Sigmoid colon (tissue), 6 donors: ENCODE measurements at regions not wholly inside any gene's neighbourhood (a gene's known extent, or its start where the extent isn't known, plus 50 kb on each side); places are given as distances from the start of the nearest gene placed in this dataset.

Experiments used
- DNase-seq: peaks from one replicate; pipeline ENCODE4 v3.0.0-alpha.2; 2019
- H3K27ac ChIP-seq, 4 donors: fragments of 200-600 bp; sonication (generic); one replicate each; pipeline ENCODE4 v1.5.1; 2016 to 2019; ENCODE audit warnings: mild to moderate bottlenecking in 1 of 4
- H3K27me3 ChIP-seq, 3 donors: fragments of 200-600 bp; sonication (generic); one replicate each; pipeline ENCODE4 v1.5.1; 2019; ENCODE audit warnings: mild to moderate bottlenecking in 1 of 3
- H3K36me3 ChIP-seq, 4 donors: fragments of 200-600 bp; sonication (generic); one replicate each; pipeline ENCODE4 v1.5.1; 2016 to 2019
- H3K4me1 ChIP-seq, 4 donors: fragments of 200-600 bp; sonication (generic); one replicate each; pipeline ENCODE4 v1.5.1; 2017 to 2019
- H3K4me3 ChIP-seq, 4 donors: fragments of 200-600 bp; sonication (generic); one replicate each; pipeline ENCODE4 v1.5.1; 2017 to 2019; ENCODE audit warnings: mild to moderate bottlenecking in 2 of 4, moderate library complexity in 1 of 4
- H3K9me3 ChIP-seq, 4 donors: fragments of 200-600 bp in 3 of 4; sonication (generic) in 3 of 4; one replicate each; pipeline versions ENCODE4 v1.5.1 to v1.6.1; 2013 to 2019
- EP300 ChIP-seq, 4 donors: sonication (generic); formaldehyde crosslinking; IDR thresholded peaks; one replicate each; pipeline ENCODE4 v1.6.1; 2017; ENCODE audit warnings: antibody characterized with exemption in 4 of 4
- POLR2A ChIP-seq, 2 donors: fragments of 450-650 bp; IDR thresholded peaks; one replicate each; pipeline ENCODE4 v1.6.1; 2016; ENCODE audit warnings: antibody characterized with exemption in 2 of 2, mild to moderate bottlenecking in 2 of 2, moderate library complexity in 2 of 2
- POLR2AphosphoS5 ChIP-seq, 4 donors: sonication (generic); formaldehyde crosslinking; IDR thresholded peaks; one replicate each; pipeline ENCODE4 v1.6.1; 2017; ENCODE audit warnings: antibody characterized with exemption in 4 of 4
- WGBS, 2 donors: extraction: QIAGEN DNeasy Blood & Tissue Kit; methylation state at CpG; one replicate each; pipeline ENCODE4 v1.1.7; 2013; 5-methylcytosine and 5-hydroxymethylcytosine counted together
- intact Hi-C: fragments of 100-400 bp; cut with DNase I; formaldehyde crosslinking; loops from one replicate; pipeline ENCODE4 v1.15.1; 2023
- TF ChIP-seq, protein P1 (sequence below), 4 experiments: fragments of 450-650 bp in 3 of 4; fragments of 200-600 bp in 1 of 4; IDR thresholded peaks; one replicate each; pipeline ENCODE4 v1.5.1; 2016 to 2019; ENCODE audit warnings: antibody characterized with exemption in 4 of 4, mild to moderate bottlenecking in 3 of 4, moderate library complexity in 2 of 4
- donor health status: healthy with polysubstance abuse.
- donor health status: healthy.

DNA sequence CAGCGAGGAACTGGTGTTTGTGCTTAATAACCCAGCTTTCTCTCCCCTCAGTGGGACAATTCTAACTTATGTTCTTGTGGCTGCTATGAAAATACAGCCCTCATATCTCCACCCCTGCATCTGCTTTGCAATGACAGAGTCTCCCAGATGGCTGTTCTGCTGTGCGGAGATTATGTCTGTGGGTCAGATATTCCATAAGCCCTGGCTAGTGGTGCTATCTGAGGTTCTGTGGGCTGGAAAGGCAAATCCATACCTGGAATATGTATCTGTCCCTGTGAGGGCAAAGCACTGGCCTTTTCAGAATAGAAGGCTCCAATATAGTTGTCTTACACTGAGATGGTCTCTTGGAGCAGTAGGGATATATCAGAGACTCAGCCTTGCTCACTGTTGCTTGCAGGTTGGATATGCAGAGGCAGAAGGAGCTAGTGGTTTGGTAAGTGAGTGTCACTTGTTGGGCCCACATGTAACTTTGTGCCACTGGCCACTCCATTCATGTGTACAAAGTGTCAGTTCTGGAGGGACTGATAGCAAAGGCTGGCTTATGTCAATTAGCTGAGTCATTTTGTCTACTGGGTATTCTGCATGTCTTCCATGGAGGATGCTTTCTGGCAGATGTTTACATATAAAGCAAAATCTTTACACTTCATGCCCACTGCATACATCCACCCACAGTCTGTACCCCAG is 246.6 kb downstream of the FAM76B start:
- WGBS, 2 donors: 93 to 95% methylated on average over 2 of the region's 2 CpGs
- H3K9me3 ChIP-seq: no peaks in the 10 kb centered on the region
- DNase-seq: no peak
- no peaks in the 10 kb centered on the region for H3K36me3 ChIP-seq
- H3K27me3 ChIP-seq: no peaks in the 10 kb centered on the region
- no peaks in the 10 kb centered on the region for H3K4me1 ChIP-seq
- no peak overlapping the region for H3K27ac ChIP-seq
- H3K4me3 ChIP-seq: no peak overlapping the region
- intact Hi-C loops: no loop called here
- TF ChIP-seq POLR2A (IDR thresholded peaks at IDR 0.05) (no peak), EP300 (IDR thresholded peaks at IDR 0.05) (no peak), POLR2AphosphoS5 (IDR thresholded peaks at IDR 0.05) (no peak)
- TF ChIP-seq, protein P1, sequence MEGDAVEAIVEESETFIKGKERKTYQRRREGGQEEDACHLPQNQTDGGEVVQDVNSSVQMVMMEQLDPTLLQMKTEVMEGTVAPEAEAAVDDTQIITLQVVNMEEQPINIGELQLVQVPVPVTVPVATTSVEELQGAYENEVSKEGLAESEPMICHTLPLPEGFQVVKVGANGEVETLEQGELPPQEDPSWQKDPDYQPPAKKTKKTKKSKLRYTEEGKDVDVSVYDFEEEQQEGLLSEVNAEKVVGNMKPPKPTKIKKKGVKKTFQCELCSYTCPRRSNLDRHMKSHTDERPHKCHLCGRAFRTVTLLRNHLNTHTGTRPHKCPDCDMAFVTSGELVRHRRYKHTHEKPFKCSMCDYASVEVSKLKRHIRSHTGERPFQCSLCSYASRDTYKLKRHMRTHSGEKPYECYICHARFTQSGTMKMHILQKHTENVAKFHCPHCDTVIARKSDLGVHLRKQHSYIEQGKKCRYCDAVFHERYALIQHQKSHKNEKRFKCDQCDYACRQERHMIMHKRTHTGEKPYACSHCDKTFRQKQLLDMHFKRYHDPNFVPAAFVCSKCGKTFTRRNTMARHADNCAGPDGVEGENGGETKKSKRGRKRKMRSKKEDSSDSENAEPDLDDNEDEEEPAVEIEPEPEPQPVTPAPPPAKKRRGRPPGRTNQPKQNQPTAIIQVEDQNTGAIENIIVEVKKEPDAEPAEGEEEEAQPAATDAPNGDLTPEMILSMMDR (IDR thresholded peaks at IDR 0.05): no peak

DNA sequence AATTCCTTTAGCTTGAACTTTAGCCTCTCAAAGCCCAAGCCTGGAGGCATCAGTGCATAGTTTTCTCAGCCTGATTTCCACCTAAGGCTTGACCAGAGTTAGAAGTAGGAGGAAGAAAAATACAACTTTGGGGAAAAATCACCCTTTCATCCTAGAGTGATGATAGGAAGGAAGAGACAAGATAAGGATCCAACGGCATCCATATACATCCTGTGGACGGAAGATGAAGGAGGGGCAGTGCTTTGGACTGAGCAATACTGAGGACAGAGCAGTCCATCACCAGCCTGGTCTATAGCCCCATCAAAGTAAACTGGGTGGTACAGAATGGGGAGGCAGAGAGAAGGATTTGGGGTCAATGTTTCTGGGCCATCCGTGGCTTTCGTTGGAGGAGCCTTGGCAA is 247.9 kb downstream of the FAM76B start:
- Histone ChIP-seq H3K27ac (no peak overlapping the region), H3K4me1 (no peaks in the 10 kb centered on the region), H3K9me3 (no peaks in the 10 kb centered on the region), H3K27me3 (no peaks in the 10 kb centered on the region), H3K4me3 (no peak overlapping the region), H3K36me3 (no peaks in the 10 kb centered on the region)
- intact Hi-C loops: no loop called here
- 95 to 97% methylated on average over 4 of the region's 4 CpGs for WGBS, 2 donors
- no peak for DNase-seq
- TF ChIP-seq, protein P1 (IDR thresholded peaks at IDR 0.05): no peak
- TF ChIP-seq POLR2AphosphoS5 (IDR thresholded peaks at IDR 0.05) (no peak), EP300 (IDR thresholded peaks at IDR 0.05) (no peak), POLR2A (IDR thresholded peaks at IDR 0.05) (no peak)

DNA sequence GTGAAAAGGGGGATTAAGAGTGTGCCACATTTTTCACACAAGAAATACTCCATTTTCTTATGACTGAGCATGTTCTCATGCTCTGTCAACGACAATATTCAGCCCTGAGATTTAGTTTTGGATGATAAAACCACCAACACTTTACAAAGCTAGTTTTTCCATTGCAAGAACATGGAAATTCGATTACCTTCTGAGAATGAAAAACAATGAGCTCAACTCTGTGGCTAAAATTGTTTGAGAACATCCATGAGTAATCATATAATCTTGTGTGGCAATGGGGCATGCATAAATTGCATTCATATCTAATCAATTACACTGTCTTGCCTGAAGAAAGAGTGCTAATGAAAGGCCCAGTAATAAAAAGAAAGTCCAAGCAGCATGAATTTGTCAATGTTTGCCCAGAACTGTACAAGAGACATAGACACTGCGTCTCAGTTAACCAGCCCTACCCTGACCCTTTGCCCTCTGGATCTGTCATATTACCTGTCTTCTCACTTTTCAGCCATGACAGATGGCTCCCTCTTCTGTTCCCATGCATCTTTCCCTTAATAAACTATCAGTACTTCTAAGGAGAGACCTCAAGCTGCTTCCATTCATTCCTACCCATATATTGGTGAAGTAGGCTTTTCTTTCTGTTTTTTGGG is 253.4 kb downstream of the FAM76B start:
- Histone ChIP-seq H3K4me3 (no peak overlapping the region), H3K4me1 (no peaks in the 10 kb centered on the region), H3K9me3 (no peaks in the 10 kb centered on the region), H3K27me3 (no peaks in the 10 kb centered on the region), H3K27ac (no peak overlapping the region), H3K36me3 (no peaks in the 10 kb centered on the region)
- DNase-seq: no peak
- TF ChIP-seq, protein P1 (IDR thresholded peaks at IDR 0.05): no peak
- TF ChIP-seq EP300 (IDR thresholded peaks at IDR 0.05) (no peak), POLR2AphosphoS5 (IDR thresholded peaks at IDR 0.05) (no peak), POLR2A (IDR thresholded peaks at IDR 0.05) (no peak)
- intact Hi-C loops: no loop called here
- 63 to 81% methylated on average over 3 of the region's 3 CpGs for WGBS, 2 donors

DNA sequence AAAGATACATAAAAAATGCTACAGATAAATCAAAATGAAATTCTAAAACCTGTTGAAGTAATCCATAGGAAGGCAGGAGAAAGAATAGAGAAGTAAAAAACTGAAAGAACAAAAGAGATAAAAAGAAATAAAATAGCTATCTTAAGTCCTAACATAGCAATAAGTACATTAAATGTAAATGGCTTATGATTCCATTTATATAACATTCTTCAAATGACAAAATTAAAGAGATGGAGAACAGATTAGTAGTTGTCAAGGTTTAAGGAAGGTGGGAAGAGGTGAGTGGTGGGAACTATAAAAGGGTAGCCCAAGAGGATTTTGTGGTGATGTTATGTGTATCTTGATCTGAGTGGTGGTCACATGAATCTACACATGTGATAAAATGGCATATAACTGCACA is 254.8 kb downstream of the FAM76B start:
- TF ChIP-seq POLR2A (IDR thresholded peaks at IDR 0.05) (no peak), EP300 (IDR thresholded peaks at IDR 0.05) (no peak), POLR2AphosphoS5 (IDR thresholded peaks at IDR 0.05) (no peak)
- TF ChIP-seq, protein P1 (IDR thresholded peaks at IDR 0.05): no peak
- H3K9me3 ChIP-seq: no peaks in the 10 kb centered on the region
- DNase-seq: no peak
- H3K4me3 ChIP-seq: no peak overlapping the region
- no peaks in the 10 kb centered on the region for H3K36me3 ChIP-seq
- intact Hi-C loops: no loop called here
- no peaks in the 10 kb centered on the region for H3K27me3 ChIP-seq
- no peak overlapping the region for H3K27ac ChIP-seq
- no peaks in the 10 kb centered on the region for H3K4me1 ChIP-seq
